ENCODE measurements at regions not wholly inside any gene's neighbourhood (a gene's known extent, or its start where the extent isn't known, plus 50 kb on each side); places are given as distances from the start of the nearest gene placed in this dataset.

- TF ChIP-seq CTCF (IDR thresholded peaks at IDR 0.05) (no peak), POLR2A (IDR thresholded peaks at IDR 0.05) (no peak)
Observed at GRCh38 chr12:46490635-46491034, 118.1 kb upstream of the SLC38A2 start.

Measured in heart left ventricle (tissue), 13 donors.